Activated CD4-positive, alpha-beta memory T cell treated with anti-CD3 and anti-CD28 coated beads for 36 hours (primary cell): ENCODE measurements at regions not wholly inside any gene's neighbourhood (a gene's known extent, or its start where the extent isn't known, plus 50 kb on each side); places are given as distances from the start of the nearest gene placed in this dataset.

Experiments used
- CTCF ChIA-PET: fragments of 350-600 bp; sonication (Branson Sonifier 250); formaldehyde crosslinking; loops from one replicate; lab custom pipeline; 2021; ENCODE audit warnings: antibody characterized with exemption, inconsistent platforms; lab: Charles Lee
- POLR2A ChIA-PET: fragments of 350-600 bp; sonication (Branson Sonifier 250); formaldehyde crosslinking; loops from one replicate; lab custom pipeline; 2021; ENCODE audit warnings: antibody characterized with exemption; lab: Charles Lee
- DNase-seq: peaks from one replicate; pipeline ENCODE4 v3.0.0-alpha.2; 2020
- H3K27ac Mint-ChIP-seq: one replicate; pipeline ENCODE4 v1.8.0; 2021; ENCODE audit warnings: mixed read lengths
- H3K27me3 Mint-ChIP-seq: one replicate; pipeline ENCODE4 v1.8.0; 2021; ENCODE audit warnings: mixed read lengths
- H3K36me3 Mint-ChIP-seq: one replicate; pipeline ENCODE4 v1.8.0; 2021; ENCODE audit warnings: mixed read lengths
- H3K4me1 Mint-ChIP-seq: one replicate; pipeline ENCODE4 v1.8.0; 2021; ENCODE audit warnings: low read depth, mixed read lengths
- H3K4me3 Mint-ChIP-seq: one replicate; pipeline ENCODE4 v1.8.0; 2021; ENCODE audit warnings: mild to moderate bottlenecking, mixed read lengths
- H3K9me3 Mint-ChIP-seq: one replicate; pipeline ENCODE4 v1.8.0; 2021; ENCODE audit warnings: mixed read lengths
- intact Hi-C: fragments of 100-400 bp; cut with micrococcal nuclease; formaldehyde crosslinking; loops from one replicate; pipeline ENCODE4 v1.15.1; 2023

- DNase-seq, result no peak
- Mint-ChIP-seq H3K9me3 (peaks cover 7% of the 10 kb centered on the region), H3K36me3 (no peaks in the 10 kb centered on the region), H3K4me3 (no peak overlapping the region), H3K27me3 (peaks cover 8% of the 10 kb centered on the region), H3K4me1 (no peaks in the 10 kb centered on the region), H3K27ac (no peak overlapping the region)
- ChIA-PET POLR2A (no interaction called here), CTCF (no interaction called here)
- intact Hi-C loops, result no loop called here
Observed at GRCh38 chr12:116647813-116648212, 88.6 kb downstream of the MAP1LC3B2 start.

- Mint-ChIP-seq H3K36me3 (no peaks in the 10 kb centered on the region), H3K9me3 (peaks cover 7% of the 10 kb centered on the region), H3K4me1 (no peaks in the 10 kb centered on the region), H3K27ac (no peak overlapping the region), H3K27me3 (peaks cover 8% of the 10 kb centered on the region), H3K4me3 (no peak overlapping the region)
- CTCF ChIA-PET, result no interaction called here
- POLR2A ChIA-PET, result no interaction called here
- DNase-seq, result no peak
- intact Hi-C loops, result no loop called here
Observed at GRCh38 chr12:116646901-116647300, 87.7 kb downstream of the MAP1LC3B2 start.

DNA sequence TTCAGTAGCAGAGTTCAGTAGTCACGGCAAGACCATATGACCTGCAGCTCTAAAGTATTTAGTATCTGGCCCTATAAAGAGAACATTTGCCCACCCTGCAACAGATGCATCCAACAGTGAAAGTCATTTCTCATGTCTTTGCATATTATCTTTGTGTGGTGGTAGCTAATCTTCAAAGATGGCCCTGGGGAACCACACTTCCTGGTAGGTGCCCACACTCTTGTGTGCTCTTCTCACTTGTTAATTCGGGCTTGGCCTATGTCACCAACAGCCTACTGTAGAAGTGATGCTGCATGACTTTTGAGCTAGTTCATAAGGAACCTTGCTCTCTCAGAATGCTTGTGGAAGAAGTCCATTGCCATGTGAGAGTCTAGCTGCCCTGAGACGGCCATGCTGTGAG, 85.6 kb downstream of the MAP1LC3B2 start:
- CTCF ChIA-PET, result no interaction called here
- no peak overlapping the region for H3K4me3 Mint-ChIP-seq
- POLR2A ChIA-PET, result no interaction called here
- peaks cover 5% of the 10 kb centered on the region for H3K27me3 Mint-ChIP-seq
- no peak for DNase-seq
- peaks cover 7% of the 10 kb centered on the region for H3K9me3 Mint-ChIP-seq
- H3K27ac Mint-ChIP-seq, result no peak overlapping the region
- intact Hi-C loops, result no loop called here
- no peaks in the 10 kb centered on the region for H3K36me3 Mint-ChIP-seq
- H3K4me1 Mint-ChIP-seq, result no peaks in the 10 kb centered on the region

DNA sequence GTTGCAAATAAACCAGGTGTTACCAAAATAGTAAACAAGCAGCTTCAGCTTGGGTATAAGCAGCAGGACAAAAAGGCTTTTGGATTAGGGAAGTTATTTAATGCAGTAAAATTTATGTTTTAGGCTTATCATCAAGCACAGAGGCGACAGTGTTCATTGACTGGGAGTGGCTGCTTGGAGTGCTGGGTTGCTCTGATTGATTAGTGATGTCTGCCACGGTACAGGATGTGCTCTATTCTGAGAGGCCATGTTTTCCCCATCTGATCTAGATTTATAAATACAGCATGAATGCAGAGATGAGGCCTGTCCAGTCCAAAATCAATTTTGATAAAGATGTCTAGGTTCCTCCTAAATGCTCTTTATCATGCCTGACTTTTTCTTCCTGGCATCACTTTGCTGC, 83.5 kb downstream of the MAP1LC3B2 start:
- no peak for DNase-seq
- ChIA-PET CTCF (interaction anchor here (0.8 kb wide), 1 partner anchor 44 kb away, joined by 4 read pairs; no protein-coding TSS in a partner anchor), POLR2A (interaction anchor here (0.7 kb wide), 1 partner anchor 125 kb away, joined by 3 read pairs; no protein-coding TSS in a partner anchor)
- Mint-ChIP-seq H3K4me3 (no peak overlapping the region), H3K4me1 (no peaks in the 10 kb centered on the region), H3K27me3 (no peaks in the 10 kb centered on the region), H3K9me3 (peaks cover 7% of the 10 kb centered on the region), H3K27ac (no peak overlapping the region), H3K36me3 (no peaks in the 10 kb centered on the region)
- intact Hi-C loops, result no loop called here

- no peaks in the 10 kb centered on the region for H3K36me3 Mint-ChIP-seq
- no peak overlapping the region for H3K4me3 Mint-ChIP-seq
- no peaks in the 10 kb centered on the region for H3K27me3 Mint-ChIP-seq
- POLR2A ChIA-PET, result no interaction called here
- CTCF ChIA-PET, result interaction anchor here (0.8 kb wide), 1 partner anchor 44 kb away, joined by 4 read pairs; no protein-coding TSS in a partner anchor
- H3K4me1 Mint-ChIP-seq, result no peaks in the 10 kb centered on the region
- DNase-seq, result no peak
- intact Hi-C loops, result no loop called here
- no peak overlapping the region for H3K27ac Mint-ChIP-seq
- peaks cover 7% of the 10 kb centered on the region for H3K9me3 Mint-ChIP-seq
Observed at GRCh38 chr12:116642106-116642505, 82.9 kb downstream of the MAP1LC3B2 start.

DNA sequence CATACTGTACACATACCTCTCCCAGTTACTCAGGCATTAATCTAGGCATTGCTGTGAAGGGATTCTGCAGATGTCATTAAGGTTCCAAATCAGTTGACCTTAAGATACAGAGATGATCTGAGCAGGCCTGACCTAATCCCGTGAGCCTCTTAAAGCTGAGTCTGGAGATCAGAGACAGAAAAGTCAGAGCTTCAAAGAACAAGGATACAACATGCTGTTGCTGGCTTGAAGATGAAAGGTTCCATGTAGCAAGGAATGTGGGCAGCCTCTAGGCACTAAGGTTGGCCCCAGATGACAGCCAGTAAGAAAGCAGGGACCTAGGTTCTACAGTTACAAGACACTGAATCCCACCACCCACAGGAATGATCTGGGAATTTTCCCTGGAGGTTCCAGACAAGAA, 81.1 kb downstream of the MAP1LC3B2 start:
- ChIA-PET POLR2A (no interaction called here), CTCF (no interaction called here)
- Mint-ChIP-seq H3K36me3 (no peaks in the 10 kb centered on the region), H3K4me1 (no peaks in the 10 kb centered on the region), H3K27ac (no peak overlapping the region), H3K27me3 (peaks cover 5% of the 10 kb centered on the region), H3K4me3 (no peak overlapping the region), H3K9me3 (peaks cover 7% of the 10 kb centered on the region)
- no peak for DNase-seq
- intact Hi-C loops, result no loop called here

GRCh38 chr12:116639765-116640164, 80.6 kb downstream of the MAP1LC3B2 start:
- no peaks in the 10 kb centered on the region for H3K36me3 Mint-ChIP-seq
- H3K9me3 Mint-ChIP-seq, result peaks cover 3% of the 10 kb centered on the region
- H3K4me1 Mint-ChIP-seq, result no peaks in the 10 kb centered on the region
- ChIA-PET CTCF (no interaction called here), POLR2A (no interaction called here)
- no peak overlapping the region for H3K4me3 Mint-ChIP-seq
- H3K27me3 Mint-ChIP-seq, result peaks cover 5% of the 10 kb centered on the region
- DNase-seq, result no peak
- H3K27ac Mint-ChIP-seq, result no peak overlapping the region
- intact Hi-C loops, result no loop called here

- no peak overlapping the region for H3K27ac Mint-ChIP-seq
- CTCF ChIA-PET, result no interaction called here
- H3K36me3 Mint-ChIP-seq, result no peaks in the 10 kb centered on the region
- H3K4me1 Mint-ChIP-seq, result no peaks in the 10 kb centered on the region
- POLR2A ChIA-PET, result no interaction called here
- no peak overlapping the region for H3K4me3 Mint-ChIP-seq
- no peaks in the 10 kb centered on the region for H3K9me3 Mint-ChIP-seq
- intact Hi-C loops, result no loop called here
- H3K27me3 Mint-ChIP-seq, result peaks cover 9% of the 10 kb centered on the region
- DNase-seq, result no peak
Observed at GRCh38 chr12:116638376-116638775, 79.2 kb downstream of the MAP1LC3B2 start.

GRCh38 chr12:116637589-116638150, 78.5 kb downstream of the MAP1LC3B2 start:
- Mint-ChIP-seq H3K4me1 (no peaks in the 10 kb centered on the region), H3K36me3 (no peaks in the 10 kb centered on the region), H3K27ac (no peak overlapping the region), H3K4me3 (no peak overlapping the region), H3K9me3 (no peaks in the 10 kb centered on the region), H3K27me3 (peaks cover 11% of the 10 kb centered on the region)
- POLR2A ChIA-PET, result no interaction called here
- DNase-seq, result no peak
- CTCF ChIA-PET, result interaction anchor here (0.6 kb wide), 1 partner anchor 381 kb away, joined by 3 read pairs; no protein-coding TSS in a partner anchor
- intact Hi-C loops, result no loop called here

- DNase-seq, result no peak
- Mint-ChIP-seq H3K4me1 (no peaks in the 10 kb centered on the region), H3K27me3 (peaks cover 11% of the 10 kb centered on the region), H3K4me3 (no peak overlapping the region), H3K27ac (no peak overlapping the region), H3K36me3 (no peaks in the 10 kb centered on the region), H3K9me3 (no peaks in the 10 kb centered on the region)
- CTCF ChIA-PET, result no interaction called here
- intact Hi-C loops, result no loop called here
- POLR2A ChIA-PET, result no interaction called here
Observed at GRCh38 chr12:116636608-116637519, 77.7 kb downstream of the MAP1LC3B2 start.

DNA sequence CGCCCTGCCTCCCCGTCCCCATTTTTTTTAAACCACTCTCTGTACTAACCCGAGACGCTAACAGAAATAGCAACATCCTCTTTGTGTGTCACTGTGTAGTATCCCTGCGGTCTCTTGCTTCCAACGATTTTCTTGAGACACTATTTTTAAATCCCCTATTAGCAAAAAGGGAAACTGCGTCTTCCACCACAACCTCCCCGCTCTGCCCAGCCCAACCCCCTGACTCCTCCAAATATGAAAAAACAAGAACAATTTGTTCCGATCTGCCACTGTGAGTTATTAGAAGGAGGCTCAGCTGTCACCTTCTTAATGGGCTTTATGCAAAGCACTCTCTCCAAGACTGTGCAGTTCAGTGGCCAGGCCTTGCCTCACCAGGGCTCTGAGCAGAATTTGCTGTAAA, 76.3 kb downstream of the MAP1LC3B2 start:
- Mint-ChIP-seq H3K27ac (no peak overlapping the region), H3K4me1 (no peaks in the 10 kb centered on the region), H3K36me3 (no peaks in the 10 kb centered on the region), H3K9me3 (no peaks in the 10 kb centered on the region), H3K4me3 (no peak overlapping the region), H3K27me3 (peaks cover 13% of the 10 kb centered on the region)
- intact Hi-C loops, result no loop called here
- DNase-seq, result no peak
- ChIA-PET CTCF (no interaction called here), POLR2A (no interaction called here)

DNA sequence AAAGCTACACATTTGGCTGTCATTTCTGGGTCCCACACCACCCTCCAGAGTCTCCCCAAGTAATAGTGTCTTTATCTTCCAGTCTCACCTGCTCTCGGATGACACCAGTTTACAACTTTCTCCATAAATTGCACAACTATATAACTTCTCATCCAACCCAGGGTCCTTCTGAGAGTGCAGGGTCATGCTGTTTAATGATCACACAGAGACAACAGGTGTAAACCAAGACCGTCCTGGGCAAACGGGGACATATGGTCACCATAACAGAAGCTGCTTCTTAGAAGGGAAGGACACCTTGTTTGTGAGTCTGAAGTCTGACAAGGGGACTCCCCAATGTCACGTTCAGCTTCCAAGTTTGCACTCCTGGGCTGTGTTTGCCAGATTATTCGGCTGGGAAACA, 74.3 kb downstream of the MAP1LC3B2 start:
- Mint-ChIP-seq H3K36me3 (no peaks in the 10 kb centered on the region), H3K4me1 (no peaks in the 10 kb centered on the region), H3K27ac (no peak overlapping the region), H3K27me3 (peaks cover 22% of the 10 kb centered on the region), H3K4me3 (no peak overlapping the region), H3K9me3 (no peaks in the 10 kb centered on the region)
- ChIA-PET POLR2A (no interaction called here), CTCF (interaction anchor here (0.6 kb wide), 1 partner anchor 71 kb away, joined by 3 read pairs; no protein-coding TSS in a partner anchor)
- intact Hi-C loops, result no loop called here
- no peak for DNase-seq
